ENCODE measurements at regions not wholly inside any gene's neighbourhood (a gene's known extent, or its start where the extent isn't known, plus 50 kb on each side); places are given as distances from the start of the nearest gene placed in this dataset.

- Histone ChIP-seq H3K9me3 (peaks cover 0 to 4% (median 0%) of the 10 kb centered on the region in 3 donors), H3K36me3 (replicated peaks in 1 of 2; ENCODE audit: insufficient read depth in 1 of 2, low read depth in 2 of 2) (no peaks in the 10 kb centered on the region), H3K4me3 (no peak overlapping the region), H3K4me1 (peaks cover 9% of the 10 kb centered on the region), H3K27ac (no peak overlapping the region), H3K27me3 (no peaks in the 10 kb centered on the region)
- no peak for TF ChIP-seq POLR2A (IDR thresholded peaks at IDR 0.05)
- TF ChIP-seq, protein P1, sequence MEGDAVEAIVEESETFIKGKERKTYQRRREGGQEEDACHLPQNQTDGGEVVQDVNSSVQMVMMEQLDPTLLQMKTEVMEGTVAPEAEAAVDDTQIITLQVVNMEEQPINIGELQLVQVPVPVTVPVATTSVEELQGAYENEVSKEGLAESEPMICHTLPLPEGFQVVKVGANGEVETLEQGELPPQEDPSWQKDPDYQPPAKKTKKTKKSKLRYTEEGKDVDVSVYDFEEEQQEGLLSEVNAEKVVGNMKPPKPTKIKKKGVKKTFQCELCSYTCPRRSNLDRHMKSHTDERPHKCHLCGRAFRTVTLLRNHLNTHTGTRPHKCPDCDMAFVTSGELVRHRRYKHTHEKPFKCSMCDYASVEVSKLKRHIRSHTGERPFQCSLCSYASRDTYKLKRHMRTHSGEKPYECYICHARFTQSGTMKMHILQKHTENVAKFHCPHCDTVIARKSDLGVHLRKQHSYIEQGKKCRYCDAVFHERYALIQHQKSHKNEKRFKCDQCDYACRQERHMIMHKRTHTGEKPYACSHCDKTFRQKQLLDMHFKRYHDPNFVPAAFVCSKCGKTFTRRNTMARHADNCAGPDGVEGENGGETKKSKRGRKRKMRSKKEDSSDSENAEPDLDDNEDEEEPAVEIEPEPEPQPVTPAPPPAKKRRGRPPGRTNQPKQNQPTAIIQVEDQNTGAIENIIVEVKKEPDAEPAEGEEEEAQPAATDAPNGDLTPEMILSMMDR (IDR thresholded peaks at IDR 0.05) = no peak
- 74 to 90% methylated on average over 1 of the region's 1 CpG for WGBS, 2 donors
- DNase-seq (no peak), ATAC-seq (no peak)
- intact Hi-C loops (cut with DNase I) = no loop called here
Observed at GRCh38 chr15:48003441-48003840, 117.3 kb upstream of the SLC24A5 start.

GRCh38 chr15:48005077-48005476 is 115.7 kb upstream of the SLC24A5 start:
- Histone ChIP-seq H3K9me3 (peaks cover 0 to 4% (median 0%) of the 10 kb centered on the region in 3 donors), H3K27ac (no peak overlapping the region), H3K27me3 (no peaks in the 10 kb centered on the region), H3K4me1 (peaks cover 9% of the 10 kb centered on the region), H3K4me3 (no peak overlapping the region), H3K36me3 (replicated peaks in 1 of 2; ENCODE audit: insufficient read depth in 1 of 2, low read depth in 2 of 2) (no peaks in the 10 kb centered on the region)
- no peak for DNase-seq
- intact Hi-C loops (cut with DNase I) = no loop called here
- TF ChIP-seq POLR2A (IDR thresholded peaks at IDR 0.05) = no peak
- TF ChIP-seq, protein P1 (IDR thresholded peaks at IDR 0.05) = no peak
- 88 to 95% methylated on average over 1 of the region's 1 CpG for WGBS, 2 donors
- no peak for ATAC-seq

DNA sequence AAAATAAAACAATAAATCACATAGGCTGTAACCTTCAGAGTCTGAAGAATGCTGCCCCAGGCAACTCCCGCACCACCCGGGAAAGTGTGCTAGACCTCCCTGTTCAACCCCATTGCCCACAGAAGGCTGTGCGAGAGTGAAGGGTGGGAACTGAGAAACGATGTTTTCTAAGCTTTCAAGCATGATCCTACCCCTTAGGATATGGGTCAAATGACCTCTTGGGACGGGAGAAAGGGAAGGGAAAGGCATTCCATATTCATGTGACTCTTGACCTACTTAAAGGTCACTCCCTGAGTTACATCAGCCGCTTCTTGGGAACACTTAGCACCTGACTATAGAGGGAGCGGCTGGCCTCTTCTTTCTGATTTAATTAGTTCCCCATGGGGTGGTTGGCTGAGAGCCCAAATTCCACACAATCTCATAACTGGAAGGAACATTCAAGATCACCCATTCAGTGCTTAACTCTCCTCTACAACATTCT is 114.7 kb upstream of the SLC24A5 start:
- no peaks in the 10 kb centered on the region for H3K36me3 ChIP-seq (replicated peaks in 1 of 2; ENCODE audit: insufficient read depth in 1 of 2, low read depth in 2 of 2)
- ATAC-seq (no peak), DNase-seq (peak in 1 of 4 donors; percentile 15)
- H3K4me3 ChIP-seq = no peak overlapping the region
- WGBS, 2 donors = 75 to 83% methylated on average over 7 of the region's 7 CpGs
- peaks cover 0 to 4% (median 0%) of the 10 kb centered on the region in 3 donors for H3K9me3 ChIP-seq
- no peaks in the 10 kb centered on the region for H3K27me3 ChIP-seq
- no peak overlapping the region for H3K27ac ChIP-seq
- TF ChIP-seq POLR2A (IDR thresholded peaks at IDR 0.05) = no peak
- TF ChIP-seq, protein P1 (IDR thresholded peaks at IDR 0.05) = no peak
- intact Hi-C loops (cut with DNase I) = no loop called here
- H3K4me1 ChIP-seq = peaks cover 9% of the 10 kb centered on the region

DNA sequence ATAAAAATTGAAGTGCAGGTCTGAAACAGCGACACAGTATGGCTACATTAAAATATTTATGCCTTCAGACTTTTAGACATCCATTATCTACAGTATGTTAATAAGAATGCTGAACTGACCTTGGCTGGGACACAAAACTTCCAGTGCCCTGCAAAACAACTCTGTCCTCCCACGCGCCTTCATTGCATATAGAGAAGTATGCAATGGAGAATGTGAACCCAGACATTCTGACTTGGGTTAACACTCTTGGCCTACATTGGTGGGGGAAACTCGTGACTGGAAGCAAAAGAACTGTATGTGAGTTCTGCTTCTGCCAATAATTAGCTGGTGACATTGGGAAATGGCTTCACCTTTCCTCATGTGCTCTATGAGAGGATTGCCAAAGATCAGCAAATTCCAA is 110.5 kb upstream of the SLC24A5 start:
- Histone ChIP-seq H3K9me3 (no peaks in the 10 kb centered on the region), H3K4me3 (no peak overlapping the region), H3K36me3 (replicated peaks in 1 of 2; ENCODE audit: insufficient read depth in 1 of 2, low read depth in 2 of 2) (no peaks in the 10 kb centered on the region), H3K4me1 (no peaks in the 10 kb centered on the region), H3K27me3 (no peaks in the 10 kb centered on the region), H3K27ac (no peak overlapping the region)
- ATAC-seq (no peak), DNase-seq (no peak)
- 57 to 69% methylated on average over 4 of the region's 4 CpGs for WGBS, 2 donors
- intact Hi-C loops (cut with DNase I) = no loop called here
- TF ChIP-seq, protein P1 (IDR thresholded peaks at IDR 0.05) = no peak
- TF ChIP-seq POLR2A (IDR thresholded peaks at IDR 0.05) = no peak

DNA sequence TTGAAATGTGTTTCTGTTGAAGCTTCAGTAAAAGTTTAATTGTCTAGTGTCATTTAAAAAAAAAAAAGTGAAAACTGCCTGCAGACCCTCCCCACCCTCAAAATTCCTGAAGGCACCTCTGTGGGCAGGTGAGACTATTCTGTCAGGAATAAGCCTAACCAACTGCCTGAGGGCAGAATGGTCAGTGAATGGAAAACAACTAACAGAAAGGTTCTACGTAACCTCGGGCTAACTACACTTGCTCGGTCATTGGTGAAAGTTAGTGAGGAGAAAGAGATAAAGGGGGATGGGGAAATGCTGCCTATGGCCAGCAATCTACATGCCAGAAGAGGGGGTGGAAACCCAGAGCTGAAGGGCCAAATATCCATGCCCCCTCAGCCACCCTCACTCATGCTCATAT is 108.6 kb upstream of the SLC24A5 start:
- Histone ChIP-seq H3K4me3 (no peak overlapping the region), H3K27me3 (no peaks in the 10 kb centered on the region), H3K9me3 (no peaks in the 10 kb centered on the region), H3K4me1 (no peaks in the 10 kb centered on the region), H3K36me3 (replicated peaks in 1 of 2; ENCODE audit: insufficient read depth in 1 of 2, low read depth in 2 of 2) (no peaks in the 10 kb centered on the region), H3K27ac (no peak overlapping the region)
- DNase-seq (no peak), ATAC-seq (no peak)
- TF ChIP-seq, protein P1 (IDR thresholded peaks at IDR 0.05) = no peak
- TF ChIP-seq POLR2A (IDR thresholded peaks at IDR 0.05) = no peak
- 74 to 77% methylated on average over 3 of the region's 3 CpGs for WGBS, 2 donors
- intact Hi-C loops (cut with DNase I) = no loop called here
